ENCODE measurements at regions not wholly inside any gene's neighbourhood (a gene's known extent, or its start where the extent isn't known, plus 50 kb on each side); places are given as distances from the start of the nearest gene placed in this dataset.

DNA sequence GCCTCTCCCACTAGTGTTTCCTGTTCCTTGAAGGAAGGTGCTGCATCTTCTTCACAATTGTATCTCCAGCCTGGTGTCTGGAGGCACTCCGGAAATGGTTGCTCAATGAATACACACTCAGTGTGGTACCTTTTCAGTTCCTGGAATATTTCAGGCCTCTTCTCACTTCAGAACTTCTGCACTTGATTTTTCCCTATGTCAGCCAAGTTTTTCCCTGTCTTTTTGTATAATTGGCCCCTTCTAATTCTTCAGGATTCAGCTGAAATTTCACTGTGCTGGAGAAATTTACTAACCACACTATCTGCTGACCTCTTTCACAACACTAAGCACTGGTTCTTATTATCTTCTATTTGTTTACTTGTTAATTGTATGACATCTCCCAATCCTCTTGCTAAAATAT, 61.2 kb upstream of the MAP10 start:
- Histone ChIP-seq H3K9ac (ENCODE audit: low read depth in 1 of 2, low read length in 2 of 2) (no peak overlapping the region), H3K4me1 (ENCODE audit: control insufficient read depth in 4 of 4, insufficient read depth in 4 of 4, low read length in 3 of 4) (peaks cover 2 to 6% (median 3%) of the 10 kb centered on the region in 4 donors), H3K36me3 (ENCODE audit: control insufficient read depth in 4 of 4, insufficient read depth in 3 of 4, low read depth in 1 of 4, low read length in 3 of 4) (no peaks in the 10 kb centered on the region), H3K4me3 (ENCODE audit: low read depth in 1 of 3, low read length in 3 of 3) (no peak overlapping the region), H3K27me3 (ENCODE audit: control insufficient read depth in 4 of 4, insufficient read depth in 4 of 4, low read length in 3 of 4) (no peaks in the 10 kb centered on the region), H3K9me3 (ENCODE audit: control insufficient read depth in 4 of 4, low read length in 3 of 4) (peaks cover 3 to 15% (median 6%) of the 10 kb centered on the region in 4 donors), H3K27ac (ENCODE audit: low read depth in 1 of 2, low read length in 2 of 2) (no peak overlapping the region)
- DNase-seq (ENCODE audit: low spot score): no peak
- 94% methylated on average over 1 of the region's 1 CpG for WGBS
- TF ChIP-seq NR2F2 (IDR thresholded peaks at IDR 0.05): no peak
- TF ChIP-seq, protein P1, sequence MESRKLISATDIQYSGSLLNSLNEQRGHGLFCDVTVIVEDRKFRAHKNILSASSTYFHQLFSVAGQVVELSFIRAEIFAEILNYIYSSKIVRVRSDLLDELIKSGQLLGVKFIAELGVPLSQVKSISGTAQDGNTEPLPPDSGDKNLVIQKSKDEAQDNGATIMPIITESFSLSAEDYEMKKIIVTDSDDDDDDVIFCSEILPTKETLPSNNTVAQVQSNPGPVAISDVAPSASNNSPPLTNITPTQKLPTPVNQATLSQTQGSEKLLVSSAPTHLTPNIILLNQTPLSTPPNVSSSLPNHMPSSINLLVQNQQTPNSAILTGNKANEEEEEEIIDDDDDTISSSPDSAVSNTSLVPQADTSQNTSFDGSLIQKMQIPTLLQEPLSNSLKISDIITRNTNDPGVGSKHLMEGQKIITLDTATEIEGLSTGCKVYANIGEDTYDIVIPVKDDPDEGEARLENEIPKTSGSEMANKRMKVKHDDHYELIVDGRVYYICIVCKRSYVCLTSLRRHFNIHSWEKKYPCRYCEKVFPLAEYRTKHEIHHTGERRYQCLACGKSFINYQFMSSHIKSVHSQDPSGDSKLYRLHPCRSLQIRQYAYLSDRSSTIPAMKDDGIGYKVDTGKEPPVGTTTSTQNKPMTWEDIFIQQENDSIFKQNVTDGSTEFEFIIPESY (IDR thresholded peaks at IDR 0.05): no peak
- TF ChIP-seq YY1 (IDR thresholded peaks at IDR 0.05): no peak
- no peak for TF ChIP-seq GABPA (IDR thresholded peaks at IDR 0.05 in 1 of 2, conservative IDR thresholded peaks at IDR 0.05 in 1 of 2)
- TF ChIP-seq, protein P2, sequence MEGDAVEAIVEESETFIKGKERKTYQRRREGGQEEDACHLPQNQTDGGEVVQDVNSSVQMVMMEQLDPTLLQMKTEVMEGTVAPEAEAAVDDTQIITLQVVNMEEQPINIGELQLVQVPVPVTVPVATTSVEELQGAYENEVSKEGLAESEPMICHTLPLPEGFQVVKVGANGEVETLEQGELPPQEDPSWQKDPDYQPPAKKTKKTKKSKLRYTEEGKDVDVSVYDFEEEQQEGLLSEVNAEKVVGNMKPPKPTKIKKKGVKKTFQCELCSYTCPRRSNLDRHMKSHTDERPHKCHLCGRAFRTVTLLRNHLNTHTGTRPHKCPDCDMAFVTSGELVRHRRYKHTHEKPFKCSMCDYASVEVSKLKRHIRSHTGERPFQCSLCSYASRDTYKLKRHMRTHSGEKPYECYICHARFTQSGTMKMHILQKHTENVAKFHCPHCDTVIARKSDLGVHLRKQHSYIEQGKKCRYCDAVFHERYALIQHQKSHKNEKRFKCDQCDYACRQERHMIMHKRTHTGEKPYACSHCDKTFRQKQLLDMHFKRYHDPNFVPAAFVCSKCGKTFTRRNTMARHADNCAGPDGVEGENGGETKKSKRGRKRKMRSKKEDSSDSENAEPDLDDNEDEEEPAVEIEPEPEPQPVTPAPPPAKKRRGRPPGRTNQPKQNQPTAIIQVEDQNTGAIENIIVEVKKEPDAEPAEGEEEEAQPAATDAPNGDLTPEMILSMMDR (IDR thresholded peaks at IDR 0.05; ENCODE audit: low read depth, low read length, missing input control): no peak
- no peak for TF ChIP-seq HNF4G (IDR thresholded peaks at IDR 0.05)
- TF ChIP-seq, protein P3, sequence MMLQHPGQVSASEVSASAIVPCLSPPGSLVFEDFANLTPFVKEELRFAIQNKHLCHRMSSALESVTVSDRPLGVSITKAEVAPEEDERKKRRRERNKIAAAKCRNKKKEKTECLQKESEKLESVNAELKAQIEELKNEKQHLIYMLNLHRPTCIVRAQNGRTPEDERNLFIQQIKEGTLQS (IDR thresholded peaks at IDR 0.05): no peak
- no peak for TF ChIP-seq EGR1 (IDR thresholded peaks at IDR 0.05; ENCODE audit: low read depth in 2 of 2)

DNA sequence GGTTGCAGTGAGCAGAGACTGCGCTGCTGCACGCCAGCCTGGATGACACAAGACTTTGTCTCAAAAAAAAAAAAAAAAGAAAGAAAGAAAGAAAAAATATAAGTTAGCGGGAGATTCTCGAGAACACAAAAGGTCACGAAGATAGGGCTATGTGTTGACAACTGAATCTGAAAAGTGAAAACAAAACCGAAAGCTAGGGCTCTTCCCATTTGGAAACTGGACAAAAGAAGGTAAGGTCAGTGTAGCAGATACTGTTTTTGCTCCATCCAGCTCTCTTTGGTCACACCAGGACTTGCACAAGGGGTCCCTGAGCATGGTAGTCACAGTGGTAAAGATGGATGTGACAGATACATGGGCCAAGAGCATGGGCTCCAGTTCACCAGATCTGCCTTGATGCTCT, 60.4 kb upstream of the MAP10 start:
- H3K27me3 ChIP-seq (ENCODE audit: control insufficient read depth in 4 of 4, insufficient read depth in 4 of 4, low read length in 3 of 4): no peaks in the 10 kb centered on the region

More for the DNA sequence above, 60.4 kb upstream of the MAP10 start:
- Histone ChIP-seq H3K4me1 (ENCODE audit: control insufficient read depth in 4 of 4, insufficient read depth in 4 of 4, low read length in 3 of 4) (peaks cover 2 to 6% (median 3%) of the 10 kb centered on the region in 4 donors), H3K36me3 (ENCODE audit: control insufficient read depth in 4 of 4, insufficient read depth in 3 of 4, low read depth in 1 of 4, low read length in 3 of 4) (peaks cover 0 to 3% (median 0%) of the 10 kb centered on the region in 4 donors), H3K9ac (ENCODE audit: low read depth in 1 of 2, low read length in 2 of 2) (no peak overlapping the region), H3K27ac (ENCODE audit: low read depth in 1 of 2, low read length in 2 of 2) (no peak overlapping the region), H3K4me3 (ENCODE audit: low read depth in 1 of 3, low read length in 3 of 3) (peak overlapping the region in 1 of 3 donors; percentile 22), H3K9me3 (ENCODE audit: control insufficient read depth in 4 of 4, low read length in 3 of 4) (peaks cover 6 to 23% (median 7%) of the 10 kb centered on the region in 4 donors)
- WGBS: 71% methylated on average over 6 of the region's 6 CpGs
- DNase-seq (ENCODE audit: low spot score): no peak
- TF ChIP-seq TAF1 (conservative IDR thresholded peaks at IDR 0.05): no peak
- TF ChIP-seq HNF4G (IDR thresholded peaks at IDR 0.05): no peak
- no peak for TF ChIP-seq YY1 (IDR thresholded peaks at IDR 0.05)
- TF ChIP-seq RXRA (IDR thresholded peaks at IDR 0.05): no peak
- no peak for TF ChIP-seq GABPA (IDR thresholded peaks at IDR 0.05 in 1 of 2, conservative IDR thresholded peaks at IDR 0.05 in 1 of 2)
- TF ChIP-seq FOXA2 (IDR thresholded peaks at IDR 0.05): no peak
- no peak for TF ChIP-seq JUND (IDR thresholded peaks at IDR 0.05)
- TF ChIP-seq, protein P1 (IDR thresholded peaks at IDR 0.05): no peak
- no peak for TF ChIP-seq NR2F2 (IDR thresholded peaks at IDR 0.05)
- TF ChIP-seq RAD21 (IDR thresholded peaks at IDR 0.05): no peak
- TF ChIP-seq, protein P4, sequence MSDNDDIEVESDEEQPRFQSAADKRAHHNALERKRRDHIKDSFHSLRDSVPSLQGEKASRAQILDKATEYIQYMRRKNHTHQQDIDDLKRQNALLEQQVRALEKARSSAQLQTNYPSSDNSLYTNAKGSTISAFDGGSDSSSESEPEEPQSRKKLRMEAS (IDR thresholded peaks at IDR 0.05): no peak
- no peak for TF ChIP-seq HNF4A (conservative IDR thresholded peaks at IDR 0.05)
- TF ChIP-seq, protein P3 (IDR thresholded peaks at IDR 0.05): no peak
- TF ChIP-seq FOXA1 (IDR thresholded peaks at IDR 0.05): no peak
- TF ChIP-seq, protein P5, sequence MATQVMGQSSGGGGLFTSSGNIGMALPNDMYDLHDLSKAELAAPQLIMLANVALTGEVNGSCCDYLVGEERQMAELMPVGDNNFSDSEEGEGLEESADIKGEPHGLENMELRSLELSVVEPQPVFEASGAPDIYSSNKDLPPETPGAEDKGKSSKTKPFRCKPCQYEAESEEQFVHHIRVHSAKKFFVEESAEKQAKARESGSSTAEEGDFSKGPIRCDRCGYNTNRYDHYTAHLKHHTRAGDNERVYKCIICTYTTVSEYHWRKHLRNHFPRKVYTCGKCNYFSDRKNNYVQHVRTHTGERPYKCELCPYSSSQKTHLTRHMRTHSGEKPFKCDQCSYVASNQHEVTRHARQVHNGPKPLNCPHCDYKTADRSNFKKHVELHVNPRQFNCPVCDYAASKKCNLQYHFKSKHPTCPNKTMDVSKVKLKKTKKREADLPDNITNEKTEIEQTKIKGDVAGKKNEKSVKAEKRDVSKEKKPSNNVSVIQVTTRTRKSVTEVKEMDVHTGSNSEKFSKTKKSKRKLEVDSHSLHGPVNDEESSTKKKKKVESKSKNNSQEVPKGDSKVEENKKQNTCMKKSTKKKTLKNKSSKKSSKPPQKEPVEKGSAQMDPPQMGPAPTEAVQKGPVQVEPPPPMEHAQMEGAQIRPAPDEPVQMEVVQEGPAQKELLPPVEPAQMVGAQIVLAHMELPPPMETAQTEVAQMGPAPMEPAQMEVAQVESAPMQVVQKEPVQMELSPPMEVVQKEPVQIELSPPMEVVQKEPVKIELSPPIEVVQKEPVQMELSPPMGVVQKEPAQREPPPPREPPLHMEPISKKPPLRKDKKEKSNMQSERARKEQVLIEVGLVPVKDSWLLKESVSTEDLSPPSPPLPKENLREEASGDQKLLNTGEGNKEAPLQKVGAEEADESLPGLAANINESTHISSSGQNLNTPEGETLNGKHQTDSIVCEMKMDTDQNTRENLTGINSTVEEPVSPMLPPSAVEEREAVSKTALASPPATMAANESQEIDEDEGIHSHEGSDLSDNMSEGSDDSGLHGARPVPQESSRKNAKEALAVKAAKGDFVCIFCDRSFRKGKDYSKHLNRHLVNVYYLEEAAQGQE (IDR thresholded peaks at IDR 0.05): no peak
- TF ChIP-seq EGR1 (IDR thresholded peaks at IDR 0.05; ENCODE audit: low read depth in 2 of 2): no peak
- no peak for TF ChIP-seq SP1 (IDR thresholded peaks at IDR 0.05)
- TF ChIP-seq, protein P2 (IDR thresholded peaks at IDR 0.05; ENCODE audit: low read depth, low read length, missing input control): no peak

Measured in liver (tissue), 8 donors.